ENCODE measurements at regions not wholly inside any gene's neighbourhood (a gene's known extent, or its start where the extent isn't known, plus 50 kb on each side); places are given as distances from the start of the nearest gene placed in this dataset.

- TF ChIP-seq CTCF (IDR thresholded peaks at IDR 0.05; ENCODE audit: borderline replicate concordance, extremely low read depth, low read length, poor library complexity, severe bottlenecking) (no peak), EZH2 (IDR thresholded peaks at IDR 0.05; ENCODE audit: borderline replicate concordance, low read depth, low read length, severe bottlenecking) (no peak)
Observed at GRCh38 chr4:125994430-125994829, 679.7 kb downstream of the FAT4 start.
